Prostate gland (tissue), 2 donors: ENCODE measurements at regions not wholly inside any gene's neighbourhood (a gene's known extent, or its start where the extent isn't known, plus 50 kb on each side); places are given as distances from the start of the nearest gene placed in this dataset.

Experiments
- CTCF ChIP-seq, 4 experiments: fragments of 200-600 bp in 2 of 4; fragments of 450-650 bp in 2 of 4; sonication (generic) in 2 of 4; IDR thresholded peaks; 1 replicate in 3 of 4; 2 replicates in 1 of 4; pipeline ENCODE4 v1.5.1; 2016 to 2019; ENCODE audit warnings: antibody characterized with exemption in 4 of 4, mild to moderate bottlenecking in 2 of 4, moderate library complexity in 2 of 4
- POLR2AphosphoS5 ChIP-seq: sonication (generic); formaldehyde crosslinking; IDR thresholded peaks from one replicate; pipeline ENCODE4 v1.6.1; 2017; ENCODE audit warnings: antibody characterized with exemption

- TF ChIP-seq CTCF (IDR thresholded peaks at IDR 0.05) (no peak), POLR2AphosphoS5 (no peak)
These were observed 100.0 kb downstream of the DCAF12L2 start for GRCh38 chrX:126065901-126066660.
